ENCODE measurements at regions not wholly inside any gene's neighbourhood (a gene's known extent, or its start where the extent isn't known, plus 50 kb on each side); places are given as distances from the start of the nearest gene placed in this dataset.

DNA sequence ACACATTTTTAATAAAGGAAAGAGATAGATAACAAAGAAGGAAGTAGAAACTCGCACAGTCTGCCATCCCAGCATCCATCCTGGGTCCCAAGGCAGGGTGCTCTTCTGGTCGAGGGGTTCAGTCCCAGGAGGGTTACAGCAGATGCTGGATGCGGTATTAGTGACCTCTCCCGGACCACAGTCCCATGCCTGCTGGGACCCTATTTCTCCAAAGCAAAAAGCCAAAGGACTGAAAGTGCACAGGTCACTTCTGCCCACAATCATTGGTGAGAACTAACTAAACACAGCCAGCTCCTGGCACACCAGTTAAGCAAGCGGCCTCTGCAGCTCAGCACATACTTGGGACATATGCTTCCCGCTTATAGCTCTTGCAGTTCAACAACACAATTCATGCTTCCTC is 96.1 kb upstream of the HABP2 start:
- CTCF ChIA-PET: no interaction called here

GRCh38 chr10:113457408-113457807 is 95.4 kb upstream of the HABP2 start:
- H3K27ac ChIP-seq: no peak overlapping the region
- TF ChIP-seq, protein P1, sequence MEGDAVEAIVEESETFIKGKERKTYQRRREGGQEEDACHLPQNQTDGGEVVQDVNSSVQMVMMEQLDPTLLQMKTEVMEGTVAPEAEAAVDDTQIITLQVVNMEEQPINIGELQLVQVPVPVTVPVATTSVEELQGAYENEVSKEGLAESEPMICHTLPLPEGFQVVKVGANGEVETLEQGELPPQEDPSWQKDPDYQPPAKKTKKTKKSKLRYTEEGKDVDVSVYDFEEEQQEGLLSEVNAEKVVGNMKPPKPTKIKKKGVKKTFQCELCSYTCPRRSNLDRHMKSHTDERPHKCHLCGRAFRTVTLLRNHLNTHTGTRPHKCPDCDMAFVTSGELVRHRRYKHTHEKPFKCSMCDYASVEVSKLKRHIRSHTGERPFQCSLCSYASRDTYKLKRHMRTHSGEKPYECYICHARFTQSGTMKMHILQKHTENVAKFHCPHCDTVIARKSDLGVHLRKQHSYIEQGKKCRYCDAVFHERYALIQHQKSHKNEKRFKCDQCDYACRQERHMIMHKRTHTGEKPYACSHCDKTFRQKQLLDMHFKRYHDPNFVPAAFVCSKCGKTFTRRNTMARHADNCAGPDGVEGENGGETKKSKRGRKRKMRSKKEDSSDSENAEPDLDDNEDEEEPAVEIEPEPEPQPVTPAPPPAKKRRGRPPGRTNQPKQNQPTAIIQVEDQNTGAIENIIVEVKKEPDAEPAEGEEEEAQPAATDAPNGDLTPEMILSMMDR (conservative IDR thresholded peaks at IDR 0.05; ENCODE audit: low read depth): no peak
- ChIA-PET CTCF (interaction anchor here (0.6 kb wide), 1 partner anchor 760 kb away, joined by 5 read pairs; no protein-coding TSS in a partner anchor), POLR2A (ENCODE audit: low non-redundant PET) (no interaction called here)
- DNase-seq (ENCODE audit: low spot score): no peak

More for the DNA sequence above, 96.1 kb upstream of the HABP2 start:
- DNase-seq (ENCODE audit: low spot score): no peak
- H3K27ac ChIP-seq: no peak overlapping the region
- POLR2A ChIA-PET (ENCODE audit: low non-redundant PET): no interaction called here
- TF ChIP-seq, protein P1 (conservative IDR thresholded peaks at IDR 0.05; ENCODE audit: low read depth): no peak

DNA sequence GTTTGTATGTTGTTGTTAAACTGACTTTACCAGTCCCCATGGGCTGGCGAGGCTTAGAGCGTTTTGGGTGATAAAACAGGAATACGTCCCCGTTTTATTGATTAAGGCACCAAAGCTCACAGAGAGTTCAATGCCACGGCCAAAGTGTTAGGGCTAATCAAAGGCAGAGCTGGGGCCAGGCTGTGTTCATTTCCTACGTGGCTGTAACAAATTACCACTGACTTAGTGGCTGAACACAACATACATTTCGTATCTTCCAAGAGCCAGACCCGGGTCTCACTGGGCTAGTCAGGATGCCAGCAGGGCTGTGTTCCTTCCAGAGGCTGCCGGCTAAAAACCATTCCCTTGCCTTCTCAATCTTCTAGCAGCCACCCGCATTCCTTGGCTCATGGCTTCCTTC is 94.4 kb upstream of the HABP2 start:
- H3K27ac ChIP-seq: no peak overlapping the region
- ChIA-PET CTCF (no interaction called here), POLR2A (ENCODE audit: low non-redundant PET) (no interaction called here)
- TF ChIP-seq, protein P1 (conservative IDR thresholded peaks at IDR 0.05; ENCODE audit: low read depth): no peak
- DNase-seq (ENCODE audit: low spot score): no peak

DNA sequence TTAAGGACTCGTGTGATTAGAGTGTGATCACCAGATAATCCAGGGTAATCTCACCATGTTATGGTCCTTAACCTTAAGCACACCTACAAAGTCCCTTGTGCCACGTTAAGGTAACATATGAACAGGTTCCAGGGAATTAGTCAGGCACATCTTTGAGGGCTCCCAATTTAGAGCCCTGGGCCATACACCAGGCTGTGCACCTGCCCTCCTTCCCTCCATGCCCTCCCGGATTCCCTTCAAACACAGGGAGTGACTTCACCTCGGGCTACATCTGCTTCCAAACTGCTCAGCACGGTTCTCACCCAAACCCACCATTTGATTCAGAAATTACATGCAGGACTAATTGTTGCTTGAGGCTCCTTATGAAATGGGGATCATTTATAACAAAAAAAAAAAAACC is 93.9 kb upstream of the HABP2 start:
- POLR2A ChIA-PET (ENCODE audit: low non-redundant PET): no interaction called here
- no peak overlapping the region for H3K27ac ChIP-seq
- CTCF ChIA-PET: no interaction called here
- no peak for DNase-seq (ENCODE audit: low spot score)
- TF ChIP-seq, protein P1 (conservative IDR thresholded peaks at IDR 0.05; ENCODE audit: low read depth): no peak

GRCh38 chr10:113459626-113460280 is 93.1 kb upstream of the HABP2 start:
- CTCF ChIA-PET: interaction anchor here (0.7 kb wide), 1 partner anchor 62 kb away, joined by 3 read pairs; no protein-coding TSS in a partner anchor
- DNase-seq (ENCODE audit: low spot score): no peak
- TF ChIP-seq, protein P1 (conservative IDR thresholded peaks at IDR 0.05; ENCODE audit: low read depth): no peak
- H3K27ac ChIP-seq: no peak overlapping the region
- POLR2A ChIA-PET (ENCODE audit: low non-redundant PET): no interaction called here

GRCh38 chr10:113463083-113463482 is 89.8 kb upstream of the HABP2 start:
- no peak overlapping the region for H3K27ac ChIP-seq
- ChIA-PET POLR2A (ENCODE audit: low non-redundant PET) (no interaction called here), CTCF (interaction anchor here (2.2 kb wide), 1 partner anchor 9 kb away, joined by 8 read pairs; no protein-coding TSS in a partner anchor)
- DNase-seq (ENCODE audit: low spot score): no peak
- TF ChIP-seq, protein P1 (conservative IDR thresholded peaks at IDR 0.05; ENCODE audit: low read depth): no peak

Measured in RWPE1 (cell line).